Stimulated activated CD8-positive, alpha-beta memory T cell treated with anti-CD3 and anti-CD28 coated beads, Interleukin-2, amount 100 ng/mL, for 48 hours (primary cell): ENCODE measurements at regions not wholly inside any gene's neighbourhood (a gene's known extent, or its start where the extent isn't known, plus 50 kb on each side); places are given as distances from the start of the nearest gene placed in this dataset.
"Not testable (repeated sequence)": the region's sequence is repeated elsewhere in the genome, so short reads cannot be mapped to it uniquely, and the experiment has no call there.

ENCODE experiments used
- DNase-seq, 2 donors: peaks; one replicate each; pipeline ENCODE4 v3.0.0-alpha.2; 2020; ENCODE audit warnings: low read depth in 2 of 2

- DNase-seq: no peak
Observed at GRCh38 chr2:22078701-22079100, 954.9 kb downstream of the TDRD15 start.

GRCh38 chr2:22079583-22079982 is 955.8 kb downstream of the TDRD15 start:
- DNase-seq: no peak

- DNase-seq: no peak
Observed at GRCh38 chr2:22086726-22087125, 963.0 kb downstream of the TDRD15 start.

- DNase-seq: not testable (repeated sequence)
Observed at GRCh38 chr2:22103617-22104016, 979.8 kb downstream of the TDRD15 start.

GRCh38 chr2:22110244-22110651 is 986.5 kb downstream of the TDRD15 start:
- no peak for DNase-seq

- DNase-seq: no peak
Observed at GRCh38 chr2:22124003-22124402, 1000.2 kb downstream of the TDRD15 start.

- no peak for DNase-seq
Observed at GRCh38 chr2:22126106-22126505, 1002.3 kb downstream of the TDRD15 start.

GRCh38 chr2:22126978-22127377 is 1003.2 kb downstream of the TDRD15 start:
- no peak for DNase-seq

- no peak for DNase-seq
Observed at GRCh38 chr2:22134421-22134820, 1010.7 kb downstream of the TDRD15 start.

GRCh38 chr2:22136446-22136845 is 1012.7 kb downstream of the TDRD15 start:
- DNase-seq: no peak

GRCh38 chr2:22143840-22144239 is 1020.1 kb downstream of the TDRD15 start:
- no peak for DNase-seq

- no peak for DNase-seq
Observed at GRCh38 chr2:22153931-22154613, 1030.3 kb downstream of the TDRD15 start.

GRCh38 chr2:22156661-22157060 is 1032.9 kb downstream of the TDRD15 start:
- DNase-seq: not testable (repeated sequence)

GRCh38 chr2:22167256-22167655 is 1043.5 kb downstream of the TDRD15 start:
- DNase-seq: no peak

GRCh38 chr2:22175003-22175402 is 1051.2 kb downstream of the TDRD15 start:
- DNase-seq: no peak

- DNase-seq: no peak
Observed at GRCh38 chr2:22185251-22185650, 1061.5 kb downstream of the TDRD15 start.

GRCh38 chr2:22186261-22186828 is 1062.6 kb downstream of the TDRD15 start:
- not testable (repeated sequence) for DNase-seq

GRCh38 chr2:22189893-22190480 is 1066.2 kb downstream of the TDRD15 start:
- no peak for DNase-seq

GRCh38 chr2:22194218-22194617 is 1070.5 kb downstream of the TDRD15 start:
- no peak for DNase-seq

- DNase-seq: no peak
Observed at GRCh38 chr2:22196806-22197205, 1073.0 kb downstream of the TDRD15 start.

GRCh38 chr2:22198381-22199283 is 1074.9 kb downstream of the TDRD15 start:
- no peak for DNase-seq

- DNase-seq: no peak
Observed at GRCh38 chr2:22199994-22200393, 1076.2 kb downstream of the TDRD15 start.
